Naive thymus-derived CD4-positive, alpha-beta T cell (primary cell): ENCODE measurements at regions not wholly inside any gene's neighbourhood (a gene's known extent, or its start where the extent isn't known, plus 50 kb on each side); places are given as distances from the start of the nearest gene placed in this dataset.

Experiments used
- ATAC-seq: fragments of 150-1000 bp; cut with Tn5 transposase; 2 replicates; pipeline ENCODE4 v1.10.0; 2021; ENCODE audit warnings: mild to moderate bottlenecking, moderate library complexity
- CTCF ChIA-PET: fragments of 350-600 bp; sonication (Branson Sonifier 250); formaldehyde crosslinking; loops from one replicate; lab custom pipeline; 2021; ENCODE audit warnings: antibody characterized with exemption; lab: Charles Lee
- POLR2A ChIA-PET: fragments of 350-600 bp; sonication (Branson Sonifier 250); formaldehyde crosslinking; loops from one replicate; lab custom pipeline; 2021; ENCODE audit warnings: antibody characterized with exemption, inconsistent platforms; lab: Charles Lee
- DNase-seq, 9 donors: peaks; one replicate each; pipeline versions ENCODE4 v3.0.0 to v3.0.0-alpha.2; 2020 to 2022; ENCODE audit warnings: mixed read lengths in 1 of 9
- H3K27ac ChIP-seq: one replicate; pipeline ENCODE4 v1.7.0; 2013; ENCODE audit warnings: mild to moderate bottlenecking, low read depth, low read length, moderate library complexity
- H3K27me3 ChIP-seq, 2 donors: one replicate each; pipeline ENCODE4 v1.7.0; 2013; ENCODE audit warnings: low read length in 2 of 2, mild to moderate bottlenecking in 2 of 2, moderate library complexity in 2 of 2; ENCODE audit not compliant: control insufficient read depth in 2 of 2, insufficient read depth in 2 of 2
- H3K36me3 ChIP-seq, 3 experiments: 1 replicate in 2 of 3; 2 replicates in 1 of 3; pipeline ENCODE4 v1.7.0; 2013; ENCODE audit warnings: low read length in 3 of 3, mild to moderate bottlenecking in 3 of 3, moderate library complexity in 1 of 3; ENCODE audit not compliant: insufficient read depth in 3 of 3, control insufficient read depth in 2 of 3
- H3K4me1 ChIP-seq, 2 donors: one replicate each; pipeline ENCODE4 v1.7.0; 2013; ENCODE audit warnings: low read length in 2 of 2, mild to moderate bottlenecking in 2 of 2, moderate library complexity in 1 of 2; ENCODE audit not compliant: control insufficient read depth in 2 of 2, insufficient read depth in 2 of 2
- H3K4me3 ChIP-seq: 2 replicates; pipeline ENCODE4 v1.7.0; 2013; ENCODE audit warnings: mild to moderate bottlenecking, low read length
- H3K9me3 ChIP-seq, 3 experiments: 1 replicate in 2 of 3; 2 replicates in 1 of 3; pipeline ENCODE4 v1.7.0; 2013; ENCODE audit warnings: low read length in 3 of 3; ENCODE audit not compliant: control insufficient read depth in 2 of 3
- H3K27ac Mint-ChIP-seq, 9 donors: one replicate each; pipeline ENCODE4 v1.8.0; 2020 to 2022; ENCODE audit warnings: mixed read lengths in 9 of 9, mild to moderate bottlenecking in 8 of 9, moderate library complexity in 5 of 9, inconsistent platforms in 2 of 9
- H3K27me3 Mint-ChIP-seq, 5 donors: one replicate each; pipeline ENCODE4 v1.8.0; 2021 to 2022; ENCODE audit warnings: mixed read lengths in 5 of 5, mild to moderate bottlenecking in 1 of 5
- H3K36me3 Mint-ChIP-seq, 5 donors: one replicate each; pipeline ENCODE4 v1.8.0; 2020 to 2022; ENCODE audit warnings: mixed read lengths in 5 of 5, mild to moderate bottlenecking in 3 of 5, inconsistent platforms in 1 of 5
- H3K4me1 Mint-ChIP-seq, 7 donors: one replicate each; pipeline ENCODE4 v1.8.0; 2020 to 2022; ENCODE audit warnings: mixed read lengths in 7 of 7, mild to moderate bottlenecking in 3 of 7, inconsistent platforms in 1 of 7
- H3K4me3 Mint-ChIP-seq, 10 donors: one replicate each; pipeline ENCODE4 v1.8.0; 2020 to 2022; ENCODE audit warnings: mild to moderate bottlenecking in 10 of 10, mixed read lengths in 10 of 10, moderate library complexity in 6 of 10, inconsistent platforms in 2 of 10
- H3K9me3 Mint-ChIP-seq, 11 donors: one replicate each; pipeline ENCODE4 v1.8.0; 2020 to 2022; ENCODE audit warnings: mixed read lengths in 11 of 11, mild to moderate bottlenecking in 4 of 11, inconsistent platforms in 1 of 11, moderate library complexity in 1 of 11
- intact Hi-C, 2 donors: fragments of 100-400 bp; cut with micrococcal nuclease; formaldehyde crosslinking; loops; one replicate each; pipeline ENCODE4 v1.15.1; 2023

GRCh38 chr18:47526147-47526546, 274.7 kb upstream of the SKOR2 start:
- CTCF ChIA-PET: no interaction called here
- no peak for DNase-seq
- H3K4me1 ChIP-seq: no peaks in the 10 kb centered on the region
- H3K27me3 Mint-ChIP-seq: peaks cover 13 to 46% (median 27%) of the 10 kb centered on the region in 5 donors
- no peak overlapping the region for H3K4me3 ChIP-seq
- no peaks in the 10 kb centered on the region for H3K36me3 Mint-ChIP-seq
- H3K27me3 ChIP-seq: no peaks in the 10 kb centered on the region
- H3K27ac ChIP-seq: no peak overlapping the region
- H3K9me3 ChIP-seq: no peaks in the 10 kb centered on the region
- H3K36me3 ChIP-seq: no peaks in the 10 kb centered on the region
- peaks cover 0 to 13% (median 0%) of the 10 kb centered on the region in 11 donors for H3K9me3 Mint-ChIP-seq
- POLR2A ChIA-PET: no interaction called here
- no peak overlapping the region for H3K27ac Mint-ChIP-seq
- no peak for ATAC-seq
- H3K4me3 Mint-ChIP-seq: no peak overlapping the region
- H3K4me1 Mint-ChIP-seq: no peaks in the 10 kb centered on the region
- intact Hi-C loops: no loop called here

GRCh38 chr18:47522359-47522758, 270.9 kb upstream of the SKOR2 start:
- no peaks in the 10 kb centered on the region for H3K4me1 Mint-ChIP-seq
- CTCF ChIA-PET: no interaction called here
- ATAC-seq (no peak), DNase-seq (no peak)
- Histone ChIP-seq H3K4me1 (no peaks in the 10 kb centered on the region), H3K27ac (no peak overlapping the region), H3K36me3 (no peaks in the 10 kb centered on the region), H3K9me3 (no peaks in the 10 kb centered on the region), H3K27me3 (no peaks in the 10 kb centered on the region), H3K4me3 (no peak overlapping the region)
- H3K9me3 Mint-ChIP-seq: peaks cover 0 to 13% (median 0%) of the 10 kb centered on the region in 11 donors
- no peak overlapping the region for H3K27ac Mint-ChIP-seq
- POLR2A ChIA-PET: no interaction called here
- H3K36me3 Mint-ChIP-seq: no peaks in the 10 kb centered on the region
- peaks cover 3 to 25% (median 17%) of the 10 kb centered on the region in 5 donors for H3K27me3 Mint-ChIP-seq
- intact Hi-C loops: no loop called here
- H3K4me3 Mint-ChIP-seq: no peak overlapping the region

- H3K4me1 ChIP-seq: no peaks in the 10 kb centered on the region
- H3K9me3 ChIP-seq: no peaks in the 10 kb centered on the region
- no peak overlapping the region for H3K4me3 ChIP-seq
- Mint-ChIP-seq H3K4me3 (no peak overlapping the region), H3K36me3 (no peaks in the 10 kb centered on the region), H3K27me3 (peaks cover 3 to 13% (median 10%) of the 10 kb centered on the region in 5 donors), H3K4me1 (no peaks in the 10 kb centered on the region), H3K9me3 (peaks cover 0 to 10% (median 0%) of the 10 kb centered on the region in 11 donors), H3K27ac (no peak overlapping the region)
- POLR2A ChIA-PET: no interaction called here
- CTCF ChIA-PET: no interaction called here
- intact Hi-C loops: no loop called here
- DNase-seq (no peak), ATAC-seq (no peak)
- H3K27ac ChIP-seq: no peak overlapping the region
- H3K36me3 ChIP-seq: no peaks in the 10 kb centered on the region
- H3K27me3 ChIP-seq: no peaks in the 10 kb centered on the region
Measured at GRCh38 chr18:47520263-47520662, 268.8 kb upstream of the SKOR2 start.

GRCh38 chr18:47519706-47520105, 268.2 kb upstream of the SKOR2 start:
- intact Hi-C loops: no loop called here
- no peaks in the 10 kb centered on the region for H3K4me1 ChIP-seq
- DNase-seq: no peak
- no peak overlapping the region for H3K27ac ChIP-seq
- H3K36me3 ChIP-seq: no peaks in the 10 kb centered on the region
- Mint-ChIP-seq H3K4me1 (no peaks in the 10 kb centered on the region), H3K36me3 (no peaks in the 10 kb centered on the region), H3K9me3 (peaks cover 0 to 7% (median 0%) of the 10 kb centered on the region in 11 donors), H3K27ac (no peak overlapping the region), H3K27me3 (peaks cover 0 to 9% (median 7%) of the 10 kb centered on the region in 5 donors), H3K4me3 (no peak overlapping the region)
- no peak for ATAC-seq
- ChIA-PET POLR2A (no interaction called here), CTCF (no interaction called here)
- H3K4me3 ChIP-seq: no peak overlapping the region
- no peaks in the 10 kb centered on the region for H3K27me3 ChIP-seq
- no peaks in the 10 kb centered on the region for H3K9me3 ChIP-seq

- H3K27me3 ChIP-seq: no peaks in the 10 kb centered on the region
- no peaks in the 10 kb centered on the region for H3K4me1 ChIP-seq
- H3K4me3 ChIP-seq: no peak overlapping the region
- no peaks in the 10 kb centered on the region for H3K36me3 ChIP-seq
- Mint-ChIP-seq H3K9me3 (peaks cover 0 to 4% (median 0%) of the 10 kb centered on the region in 11 donors), H3K27ac (no peak overlapping the region), H3K4me1 (no peaks in the 10 kb centered on the region), H3K36me3 (no peaks in the 10 kb centered on the region), H3K27me3 (peaks cover 0 to 5% (median 4%) of the 10 kb centered on the region in 5 donors), H3K4me3 (no peak overlapping the region)
- no peak overlapping the region for H3K27ac ChIP-seq
- CTCF ChIA-PET: no interaction called here
- intact Hi-C loops: no loop called here
- DNase-seq (no peak), ATAC-seq (no peak)
- H3K9me3 ChIP-seq: no peaks in the 10 kb centered on the region
- POLR2A ChIA-PET: no interaction called here
Measured at GRCh38 chr18:47519277-47519676, 267.8 kb upstream of the SKOR2 start.

- ChIA-PET CTCF (no interaction called here), POLR2A (no interaction called here)
- H3K36me3 ChIP-seq: no peaks in the 10 kb centered on the region
- DNase-seq: no peak
- H3K4me3 ChIP-seq: no peak overlapping the region
- Mint-ChIP-seq H3K4me3 (no peak overlapping the region), H3K4me1 (no peaks in the 10 kb centered on the region), H3K27ac (no peak overlapping the region), H3K9me3 (peaks cover 0 to 5% (median 0%) of the 10 kb centered on the region in 11 donors), H3K36me3 (peaks cover 0 to 3% (median 0%) of the 10 kb centered on the region in 5 donors), H3K27me3 (peaks cover 0 to 16% (median 11%) of the 10 kb centered on the region in 5 donors)
- no peaks in the 10 kb centered on the region for H3K9me3 ChIP-seq
- H3K27ac ChIP-seq: no peak overlapping the region
- no peaks in the 10 kb centered on the region for H3K27me3 ChIP-seq
- H3K4me1 ChIP-seq: no peaks in the 10 kb centered on the region
- ATAC-seq: no peak
- intact Hi-C loops: no loop called here
Measured at GRCh38 chr18:47513614-47514013, 262.2 kb upstream of the SKOR2 start.

GRCh38 chr18:47512726-47513435, 261.4 kb upstream of the SKOR2 start:
- DNase-seq (no peak), ATAC-seq (no peak)
- Histone ChIP-seq H3K27ac (no peak overlapping the region), H3K9me3 (no peaks in the 10 kb centered on the region), H3K4me1 (no peaks in the 10 kb centered on the region), H3K36me3 (no peaks in the 10 kb centered on the region), H3K27me3 (no peaks in the 10 kb centered on the region), H3K4me3 (no peak overlapping the region)
- Mint-ChIP-seq H3K27ac (no peak overlapping the region), H3K9me3 (peaks cover 0 to 5% (median 0%) of the 10 kb centered on the region in 11 donors), H3K4me3 (no peak overlapping the region), H3K27me3 (peaks cover 0 to 16% (median 15%) of the 10 kb centered on the region in 5 donors), H3K4me1 (no peaks in the 10 kb centered on the region), H3K36me3 (peaks cover 0 to 3% (median 0%) of the 10 kb centered on the region in 5 donors)
- CTCF ChIA-PET: no interaction called here
- POLR2A ChIA-PET: no interaction called here
- intact Hi-C loops: no loop called here
